ENCODE measurements at regions not wholly inside any gene's neighbourhood (a gene's known extent, or its start where the extent isn't known, plus 50 kb on each side); places are given as distances from the start of the nearest gene placed in this dataset.

DNA sequence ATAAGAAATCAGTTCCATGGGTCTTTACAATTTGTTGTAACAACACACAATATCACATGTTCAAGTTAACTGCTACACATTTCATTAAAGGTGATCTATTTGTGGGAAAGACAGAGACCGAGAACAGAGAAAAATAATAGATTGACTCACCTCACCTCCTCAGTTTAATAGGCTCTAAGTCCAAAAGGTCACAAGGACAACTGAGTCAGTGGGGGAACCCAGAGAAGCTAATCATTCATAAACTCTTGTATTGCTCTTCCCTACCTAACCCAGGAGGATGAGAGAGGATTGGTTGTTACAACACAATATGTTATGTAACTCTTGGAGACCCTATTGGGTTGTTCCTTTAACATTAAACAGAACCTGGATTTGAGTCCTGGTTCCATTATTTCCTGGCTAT, 72.2 kb upstream of the CRY1 start (continued):
- TF ChIP-seq RFXAP (CRISPR knock-in tag; IDR thresholded peaks at IDR 0.05; ENCODE audit: borderline replicate concordance), result no peak
- no peak for TF ChIP-seq ZSCAN29 (CRISPR knock-in tag; conservative IDR thresholded peaks at IDR 0.05)
- no peak for TF ChIP-seq ZBTB7A (CRISPR knock-in tag; IDR thresholded peaks at IDR 0.05)
- TF ChIP-seq U2AF1 (optimal IDR thresholded peaks at IDR 0.05; ENCODE audit: low read depth, low read length), result no peak
- TF ChIP-seq, protein P1, sequence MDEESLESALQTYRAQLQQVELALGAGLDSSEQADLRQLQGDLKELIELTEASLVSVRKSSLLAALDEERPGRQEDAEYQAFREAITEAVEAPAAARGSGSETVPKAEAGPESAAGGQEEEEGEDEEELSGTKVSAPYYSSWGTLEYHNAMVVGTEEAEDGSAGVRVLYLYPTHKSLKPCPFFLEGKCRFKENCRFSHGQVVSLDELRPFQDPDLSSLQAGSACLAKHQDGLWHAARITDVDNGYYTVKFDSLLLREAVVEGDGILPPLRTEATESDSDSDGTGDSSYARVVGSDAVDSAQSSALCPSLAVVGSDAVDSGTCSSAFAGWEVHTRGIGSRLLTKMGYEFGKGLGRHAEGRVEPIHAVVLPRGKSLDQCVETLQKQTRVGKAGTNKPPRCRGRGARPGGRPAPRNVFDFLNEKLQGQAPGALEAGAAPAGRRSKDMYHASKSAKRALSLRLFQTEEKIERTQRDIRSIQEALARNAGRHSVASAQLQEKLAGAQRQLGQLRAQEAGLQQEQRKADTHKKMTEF (CRISPR knock-in tag; IDR thresholded peaks at IDR 0.05), result no peak

DNA sequence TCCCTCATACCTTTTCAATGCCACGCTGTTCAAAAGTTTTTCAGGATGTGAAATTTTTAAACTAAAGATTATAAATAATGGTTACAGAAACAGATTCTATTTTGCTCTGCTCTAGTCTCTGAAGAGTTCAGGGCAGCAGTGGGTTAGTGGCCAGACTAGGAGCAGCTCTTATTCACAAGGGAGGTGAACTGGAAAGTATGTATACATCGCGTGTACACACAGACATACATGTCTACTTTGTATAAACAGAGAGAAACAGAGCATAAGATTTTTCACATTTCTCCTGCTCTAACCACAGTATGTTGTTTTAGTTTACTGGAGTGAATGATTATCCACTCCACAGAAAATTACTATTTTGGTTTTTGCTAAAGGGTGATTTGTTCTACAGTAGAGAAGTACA, 74.4 kb upstream of the CRY1 start:
- ChIA-PET CTCF (ENCODE audit: low intra/inter-chr PET ratio, low total read pairs) (no interaction called here), POLR2A (no interaction called here)
- no peaks in the 10 kb centered on the region for H3K4me1 ChIP-seq (ENCODE audit: insufficient read depth, low read length)
- no peaks in the 10 kb centered on the region for H3K9me3 ChIP-seq (ENCODE audit: low read length)
- in situ Hi-C loops (cut with HindIII; ENCODE audit: extremely low pct_ligation_motif_present, low pct_unique_long_range_greater_than_20kb), result no loop called here
- H3K27me3 ChIP-seq (ENCODE audit: control insufficient read depth in 1 of 2, insufficient read depth in 2 of 2, low read length in 2 of 2), result no peaks in the 10 kb centered on the region
- H3K4me2 ChIP-seq (ENCODE audit: low read depth, low read length), result no peak overlapping the region
- no peaks in the 10 kb centered on the region for H3K79me2 ChIP-seq (ENCODE audit: insufficient read depth, low read length)
- DNase-seq (ENCODE audit: low spot score), result no peak
- intact Hi-C loops (cut with micrococcal nuclease; ENCODE audit: unreplicated experiment), result no loop called here
- no peaks in the 10 kb centered on the region for H3K36me3 ChIP-seq (replicated peaks in 1 of 2; ENCODE audit: control insufficient read depth in 1 of 2, insufficient read depth in 2 of 2, low read length in 2 of 2)
- WGBS (ENCODE audit: low lambda C conversion rate), result 0% methylated on average over 3 of the region's 3 CpGs
- no peak overlapping the region for H3K4me3 ChIP-seq (replicated peaks in 1 of 3; ENCODE audit: insufficient read depth in 1 of 3, low read depth in 2 of 3, low read length in 3 of 3)
- H2AFZ ChIP-seq (ENCODE audit: low read length), result no peak overlapping the region
- TF ChIP-seq, protein P2, sequence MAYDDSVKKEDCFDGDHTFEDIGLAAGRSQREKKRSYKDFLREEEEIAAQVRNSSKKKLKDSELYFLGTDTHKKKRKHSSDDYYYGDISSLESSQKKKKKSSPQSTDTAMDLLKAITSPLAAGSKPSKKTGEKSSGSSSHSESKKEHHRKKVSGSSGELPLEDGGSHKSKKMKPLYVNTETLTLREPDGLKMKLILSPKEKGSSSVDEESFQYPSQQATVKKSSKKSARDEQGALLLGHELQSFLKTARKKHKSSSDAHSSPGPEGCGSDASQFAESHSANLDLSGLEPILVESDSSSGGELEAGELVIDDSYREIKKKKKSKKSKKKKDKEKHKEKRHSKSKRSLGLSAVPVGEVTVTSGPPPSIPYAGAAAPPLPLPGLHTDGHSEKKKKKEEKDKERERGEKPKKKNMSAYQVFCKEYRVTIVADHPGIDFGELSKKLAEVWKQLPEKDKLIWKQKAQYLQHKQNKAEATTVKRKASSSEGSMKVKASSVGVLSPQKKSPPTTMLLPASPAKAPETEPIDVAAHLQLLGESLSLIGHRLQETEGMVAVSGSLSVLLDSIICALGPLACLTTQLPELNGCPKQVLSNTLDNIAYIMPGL (CRISPR knock-in tag; IDR thresholded peaks at IDR 0.05; ENCODE audit: borderline replicate concordance in 1 of 2, low read depth in 1 of 2), result no peak
- TF ChIP-seq, protein P3, sequence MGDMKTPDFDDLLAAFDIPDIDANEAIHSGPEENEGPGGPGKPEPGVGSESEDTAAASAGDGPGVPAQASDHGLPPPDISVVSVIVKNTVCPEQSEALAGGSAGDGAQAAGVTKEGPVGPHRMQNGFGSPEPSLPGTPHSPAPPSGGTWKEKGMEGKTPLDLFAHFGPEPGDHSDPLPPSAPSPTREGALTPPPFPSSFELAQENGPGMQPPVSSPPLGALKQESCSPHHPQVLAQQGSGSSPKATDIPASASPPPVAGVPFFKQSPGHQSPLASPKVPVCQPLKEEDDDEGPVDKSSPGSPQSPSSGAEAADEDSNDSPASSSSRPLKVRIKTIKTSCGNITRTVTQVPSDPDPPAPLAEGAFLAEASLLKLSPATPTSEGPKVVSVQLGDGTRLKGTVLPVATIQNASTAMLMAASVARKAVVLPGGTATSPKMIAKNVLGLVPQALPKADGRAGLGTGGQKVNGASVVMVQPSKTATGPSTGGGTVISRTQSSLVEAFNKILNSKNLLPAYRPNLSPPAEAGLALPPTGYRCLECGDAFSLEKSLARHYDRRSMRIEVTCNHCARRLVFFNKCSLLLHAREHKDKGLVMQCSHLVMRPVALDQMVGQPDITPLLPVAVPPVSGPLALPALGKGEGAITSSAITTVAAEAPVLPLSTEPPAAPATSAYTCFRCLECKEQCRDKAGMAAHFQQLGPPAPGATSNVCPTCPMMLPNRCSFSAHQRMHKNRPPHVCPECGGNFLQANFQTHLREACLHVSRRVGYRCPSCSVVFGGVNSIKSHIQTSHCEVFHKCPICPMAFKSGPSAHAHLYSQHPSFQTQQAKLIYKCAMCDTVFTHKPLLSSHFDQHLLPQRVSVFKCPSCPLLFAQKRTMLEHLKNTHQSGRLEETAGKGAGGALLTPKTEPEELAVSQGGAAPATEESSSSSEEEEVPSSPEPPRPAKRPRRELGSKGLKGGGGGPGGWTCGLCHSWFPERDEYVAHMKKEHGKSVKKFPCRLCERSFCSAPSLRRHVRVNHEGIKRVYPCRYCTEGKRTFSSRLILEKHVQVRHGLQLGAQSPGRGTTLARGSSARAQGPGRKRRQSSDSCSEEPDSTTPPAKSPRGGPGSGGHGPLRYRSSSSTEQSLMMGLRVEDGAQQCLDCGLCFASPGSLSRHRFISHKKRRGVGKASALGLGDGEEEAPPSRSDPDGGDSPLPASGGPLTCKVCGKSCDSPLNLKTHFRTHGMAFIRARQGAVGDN (CRISPR knock-in tag; IDR thresholded peaks at IDR 0.05), result no peak
- no peak for TF ChIP-seq TCF12 (IDR thresholded peaks at IDR 0.05)
- TF ChIP-seq TCF12 (CRISPR knock-in tag; IDR thresholded peaks at IDR 0.05), result no peak
- H3K27ac ChIP-seq (ENCODE audit: extremely low read length, insufficient read depth, low read length), result no peak overlapping the region
- no TSS peak for BruUV-seq (replicated peaks)
- H4K20me1 ChIP-seq (ENCODE audit: insufficient read depth, low read length), result no peaks in the 10 kb centered on the region
- ATAC-seq, result no peak
- FAIRE-seq, result no peak
- no peak overlapping the region for H3K9ac ChIP-seq (ENCODE audit: insufficient read depth, low read depth, low read length)
